AG20443 (cell line): ENCODE measurements at regions not wholly inside any gene's neighbourhood (a gene's known extent, or its start where the extent isn't known, plus 50 kb on each side); places are given as distances from the start of the nearest gene placed in this dataset.
A peak's percentile ranks its signal among the peaks of the same experiment; 100 is the strongest.

Source experiments
- DNase-seq: peaks from one replicate; pipeline ENCODE4 v3.0.0; 2012; ENCODE audit warnings: low spot score, mixed read lengths

- no peak for DNase-seq
These were observed 209.1 kb downstream of the DACT1 start for GRCh38 chr14:58846682-58847465.

DNA sequence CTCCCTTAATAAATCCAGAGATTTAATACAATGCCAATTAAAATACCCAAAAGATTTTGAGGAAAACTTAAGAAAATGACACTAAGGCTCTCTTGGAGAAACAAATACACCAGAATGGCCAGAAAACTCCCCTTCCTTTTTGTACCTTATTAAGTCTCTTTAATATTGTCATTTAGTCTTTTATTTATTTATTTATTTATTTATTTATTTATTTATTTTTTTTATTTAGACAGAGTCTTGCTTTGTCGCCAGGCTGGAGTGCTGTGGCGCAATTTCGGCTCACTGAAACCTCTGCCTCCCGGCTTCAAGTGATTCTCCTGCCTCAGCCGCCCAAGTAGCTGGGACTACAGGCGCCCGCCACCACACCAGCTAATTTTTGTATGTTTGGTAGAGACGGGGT, 210.6 kb downstream of the DACT1 start:
- DNase-seq = no peak

GRCh38 chr14:58849601-58850000, 211.8 kb downstream of the DACT1 start:
- DNase-seq = no peak

DNA sequence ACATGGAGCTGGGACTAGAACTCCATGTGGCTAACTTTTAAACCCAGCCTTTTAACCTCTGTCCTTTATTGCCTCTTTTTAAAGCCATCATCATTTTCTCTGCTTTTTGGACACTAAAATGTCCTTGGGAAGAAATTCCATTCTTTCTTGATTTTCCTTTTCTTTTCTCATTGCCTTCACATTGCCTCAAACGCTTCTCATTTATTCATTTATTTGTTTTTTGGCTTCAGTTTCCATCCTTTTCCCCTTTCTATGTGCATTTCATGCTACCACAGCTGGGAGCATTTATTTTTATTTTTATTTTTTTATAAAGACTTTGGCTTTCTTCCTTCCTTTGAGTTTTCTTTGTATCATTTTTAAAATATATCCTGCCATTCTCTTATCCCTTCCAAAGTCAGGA, 212.2 kb downstream of the DACT1 start:
- no peak for DNase-seq

GRCh38 chr14:58861586-58861985, 223.8 kb downstream of the DACT1 start:
- DNase-seq = no peak

GRCh38 chr14:58862416-58863160, 224.8 kb downstream of the DACT1 start:
- no peak for DNase-seq

DNA sequence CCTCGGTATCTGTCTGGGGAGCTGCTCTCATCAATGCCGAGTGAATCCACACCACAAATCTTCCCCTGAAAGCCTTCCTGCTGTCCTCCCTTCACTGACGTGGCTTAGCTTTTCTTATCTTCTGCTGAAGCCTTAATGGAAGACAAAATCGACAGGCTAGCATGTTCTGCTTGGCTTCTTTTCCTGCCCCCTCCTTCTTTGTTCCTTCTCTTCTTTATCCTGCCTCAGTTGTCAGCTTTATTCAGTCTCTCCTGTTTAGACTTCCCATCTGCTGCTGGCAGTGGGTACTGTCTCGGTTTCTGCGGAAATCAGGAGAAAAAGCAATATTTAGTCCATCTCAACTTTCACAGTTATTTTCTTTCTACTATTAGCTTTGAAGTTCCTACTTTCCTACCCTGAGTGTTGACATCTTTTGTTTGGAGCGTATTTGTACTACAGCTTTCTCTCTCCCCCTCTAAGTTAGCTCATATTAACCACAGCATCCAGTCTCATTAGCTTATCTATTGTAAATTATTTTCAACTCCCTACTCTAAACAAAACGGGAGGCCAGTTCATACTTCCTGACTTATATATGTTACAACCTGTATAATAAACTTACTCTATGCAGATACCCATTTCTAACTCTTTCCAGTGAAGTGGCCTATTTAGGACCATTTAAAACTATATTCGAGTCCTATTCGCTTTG, 226.0 kb downstream of the DACT1 start:
- DNase-seq = no peak

- DNase-seq = peak; percentile 30
These were observed 227.2 kb downstream of the DACT1 start for GRCh38 chr14:58864751-58865513.

GRCh38 chr14:58865514-58866281, 227.9 kb downstream of the DACT1 start:
- DNase-seq = peak; percentile 14

- peak; percentile 16 for DNase-seq
These were observed 228.6 kb downstream of the DACT1 start for GRCh38 chr14:58866391-58866790.

DNA sequence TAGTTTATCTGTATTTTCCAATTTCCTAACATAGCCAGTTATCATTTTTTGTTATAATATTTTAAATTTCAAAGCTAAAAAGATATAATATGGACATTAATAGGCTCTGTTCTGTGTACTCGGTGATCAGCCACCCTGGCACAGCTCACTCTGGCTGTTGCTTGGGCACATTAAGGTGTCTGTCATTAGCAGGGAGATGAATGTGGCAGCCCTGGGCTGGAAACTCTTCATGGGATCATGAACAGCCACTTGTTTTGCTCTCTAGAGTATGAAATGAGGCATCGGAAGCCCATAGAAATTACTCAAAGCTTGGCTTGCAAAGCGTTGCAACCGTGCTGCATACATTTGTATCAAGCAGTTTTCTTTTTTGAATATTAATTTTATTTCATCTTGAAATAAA, 233.2 kb downstream of the DACT1 start:
- DNase-seq = no peak

DNA sequence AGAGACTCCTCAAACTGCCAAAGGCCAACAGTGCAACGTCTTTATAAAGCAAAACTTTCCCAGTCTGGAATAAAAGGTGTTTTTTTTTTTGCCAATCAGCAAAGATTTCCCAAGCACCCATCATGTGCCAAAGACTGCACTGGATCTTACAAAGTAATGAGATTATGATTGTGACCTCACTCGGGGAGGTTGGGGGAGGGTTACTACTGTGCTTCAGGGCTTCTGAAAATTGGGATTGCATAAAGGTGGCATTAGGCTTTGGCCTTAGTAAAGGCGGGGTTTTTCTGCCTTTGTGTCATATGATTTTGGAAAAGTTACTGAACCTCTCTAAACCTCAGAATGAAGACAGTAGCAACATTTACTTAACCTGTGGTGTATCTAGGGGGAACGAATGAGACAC, 233.8 kb downstream of the DACT1 start:
- DNase-seq = no peak

DNA sequence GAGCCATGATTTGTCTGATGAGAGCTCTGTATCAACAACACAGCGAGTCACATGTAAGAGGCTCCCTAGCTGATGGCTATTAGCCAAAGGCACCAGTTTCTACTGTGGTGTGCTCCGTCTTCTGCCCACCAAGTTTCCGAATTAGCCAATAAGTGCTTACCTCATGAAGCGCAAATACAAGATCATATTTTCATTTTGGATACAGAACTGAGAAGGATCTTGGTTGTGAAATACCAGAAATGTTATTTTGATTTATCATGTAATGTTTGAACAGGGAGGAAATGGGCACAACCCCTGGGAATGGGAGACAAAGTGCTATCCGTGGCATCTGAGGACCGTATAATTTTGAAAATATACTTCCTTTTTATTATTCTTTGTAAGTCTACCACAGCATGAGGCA, 234.3 kb downstream of the DACT1 start:
- DNase-seq = peak; percentile 22

- DNase-seq = no peak
These were observed 235.6 kb downstream of the DACT1 start for GRCh38 chr14:58873228-58873953.

DNA sequence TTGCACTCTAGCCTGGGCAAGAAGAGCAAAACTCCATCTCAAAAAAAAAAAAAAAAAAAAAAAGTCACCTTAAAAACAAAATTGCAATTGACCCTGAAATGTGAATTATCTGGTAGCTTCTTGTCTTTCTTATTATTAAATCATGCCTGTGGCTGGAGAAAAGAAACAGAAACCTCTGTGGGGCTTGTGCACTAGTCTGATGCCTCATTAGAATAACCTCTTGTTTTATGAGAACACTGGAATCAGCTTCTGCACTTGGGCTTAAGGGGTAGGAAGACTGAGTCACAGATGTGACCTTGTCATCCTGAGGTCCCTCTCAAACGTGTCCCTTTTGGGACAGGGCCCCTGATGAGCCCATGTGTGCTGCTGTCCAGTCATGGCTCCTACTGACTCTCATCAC, 237.9 kb downstream of the DACT1 start:
- DNase-seq = no peak

DNA sequence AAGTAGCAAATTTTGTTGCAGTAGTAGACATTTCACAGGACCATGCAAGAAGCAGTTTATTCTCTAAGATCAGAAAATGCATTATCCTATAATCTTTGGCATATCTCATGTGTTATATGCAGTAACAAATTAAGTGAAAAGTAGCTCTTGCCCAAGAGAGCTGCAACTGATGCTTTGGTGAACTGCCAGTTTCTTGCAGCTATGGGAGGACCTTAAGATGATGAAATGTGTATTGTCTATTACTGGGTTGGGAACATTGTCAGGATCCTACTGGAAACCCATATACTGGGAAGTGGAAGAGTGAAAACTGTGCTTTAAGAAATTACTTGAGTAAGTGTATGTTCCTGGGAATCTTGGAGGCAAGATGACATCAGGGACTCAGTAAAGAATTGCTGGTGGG, 238.8 kb downstream of the DACT1 start:
- peak; percentile 42 for DNase-seq

DNA sequence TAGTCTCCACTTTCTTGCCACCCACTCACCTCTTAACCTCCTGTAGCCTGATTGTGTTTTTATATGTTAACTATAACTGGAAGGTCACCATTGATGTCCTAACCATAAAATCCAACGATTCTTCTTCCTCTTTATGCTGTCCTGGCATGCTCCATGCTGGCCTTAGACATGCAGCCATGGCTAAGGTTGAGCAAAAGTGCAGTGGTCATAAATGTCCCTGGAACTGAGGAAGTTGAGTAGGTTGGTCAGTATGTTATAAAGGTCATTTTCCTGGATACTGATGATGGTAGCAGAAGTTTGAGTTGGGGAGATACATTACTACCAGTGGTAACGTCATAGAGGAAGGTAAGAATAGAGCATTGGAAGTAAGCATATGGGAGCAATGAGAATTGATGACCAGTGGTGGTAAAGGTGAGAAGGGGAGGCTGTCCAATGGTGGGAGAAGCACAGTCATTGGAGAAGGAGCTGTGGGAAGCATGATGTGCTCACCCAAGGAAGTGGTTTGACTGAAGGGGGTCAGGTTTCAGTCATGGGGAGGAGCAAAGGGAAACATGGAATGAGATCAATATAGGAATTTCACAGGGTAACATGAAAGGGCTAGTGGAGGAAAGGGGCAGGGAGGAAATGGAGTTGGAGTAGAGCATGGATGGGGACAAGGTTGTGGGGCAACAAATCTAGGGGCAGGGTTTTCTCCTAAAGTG, 240.8 kb downstream of the DACT1 start:
- no peak for DNase-seq

- DNase-seq = no peak
These were observed 243.7 kb downstream of the DACT1 start for GRCh38 chr14:58881433-58881832.

DNA sequence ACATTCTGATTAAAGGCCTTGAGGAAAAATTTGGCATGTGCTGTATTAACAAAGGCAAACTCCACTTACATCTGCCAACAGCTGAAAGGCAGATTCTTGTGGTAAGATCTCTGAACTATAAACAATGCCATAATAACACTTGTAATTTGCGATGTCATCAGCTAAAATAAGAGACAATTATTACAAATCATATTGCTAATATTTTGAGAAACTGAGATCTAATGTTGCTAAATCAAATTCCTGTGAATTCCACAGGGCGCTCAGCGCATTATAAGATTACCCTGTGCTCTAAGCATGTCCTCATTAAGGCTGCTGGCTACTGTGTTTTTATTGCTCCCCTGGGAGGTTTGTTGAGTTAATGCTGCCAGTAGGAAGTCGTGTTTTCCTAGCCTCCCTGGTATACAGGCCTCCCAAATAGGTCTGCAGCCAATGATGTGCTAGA, 244.8 kb downstream of the DACT1 start:
- DNase-seq = peak; percentile 51

DNA sequence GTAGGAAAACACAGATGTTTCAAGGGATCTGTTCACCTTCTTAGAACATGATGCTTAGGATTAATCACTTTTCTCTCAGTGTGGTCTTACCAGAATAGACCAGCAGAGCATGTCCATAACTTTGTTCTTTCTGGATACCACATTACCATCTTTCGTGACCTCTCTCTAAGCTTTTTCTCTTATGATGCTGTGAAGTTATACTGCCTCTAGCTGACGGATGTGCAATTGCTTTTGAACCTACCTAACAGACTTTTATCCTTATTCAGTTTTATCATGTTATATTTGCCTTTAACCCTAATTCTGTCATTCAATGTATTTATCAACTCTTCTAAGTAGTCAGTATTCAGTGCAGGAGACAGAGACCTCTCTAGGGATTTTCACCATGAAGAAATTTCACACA, 246.7 kb downstream of the DACT1 start:
- DNase-seq = no peak
